Endothelial cell of umbilical vein (primary cell): ENCODE measurements at regions not wholly inside any gene's neighbourhood (a gene's known extent, or its start where the extent isn't known, plus 50 kb on each side); places are given as distances from the start of the nearest gene placed in this dataset.

ENCODE experiments used
- BruUV-seq: library from RNA; stranded (reverse); fragments of 400-500 nt; replicated peaks from 2 replicates; lab custom pipeline; 2021; lab: Mats Ljungman, UMichigan
- CTCF ChIA-PET: fragments of 300-600, 350-600 bp; sonication (Branson Sonifier 250); formaldehyde crosslinking; loops from one replicate; lab custom pipeline; 2021; ENCODE audit warnings: antibody characterized with exemption, inconsistent platforms; lab: Charles Lee
- POLR2A ChIA-PET: fragments of 300-600, 350-600 bp; sonication (Branson Sonifier 250); formaldehyde crosslinking; loops from one replicate; lab custom pipeline; 2021; ENCODE audit warnings: antibody characterized with exemption, inconsistent platforms; lab: Charles Lee
- DNase-seq: peaks from one replicate; pipeline ENCODE4 v3.0.0-alpha.2; 2011; ENCODE audit warnings: low read depth, low spot score
- FAIRE-seq: peaks from 2 replicates; lab custom pipeline; 2011; peaks lifted over from hg19 to GRCh38; lab: Jason Lieb, UNC
- H2AFZ ChIP-seq: 2 replicates; pipeline ENCODE4 v1.6.0; 2012; ENCODE audit warnings: low read depth, low read length, control low read depth, inconsistent platforms
- H3K27ac ChIP-seq: 2 replicates; pipeline ENCODE4 v1.5.1; 2011; ENCODE audit warnings: low read depth, mild to moderate bottlenecking, control low read depth, low read length, moderate library complexity; ENCODE audit not compliant: insufficient read depth
- H3K27me3 ChIP-seq, 2 experiments: 2 replicates each; pipeline versions ENCODE4 v1.6.0 to v1.6.1; 2011; ENCODE audit warnings: low read length in 2 of 2, mixed read lengths in 1 of 2; ENCODE audit not compliant: control insufficient read depth in 2 of 2, insufficient read depth in 2 of 2
- H3K36me3 ChIP-seq, 2 experiments: 2 replicates in 1 of 2; 3 replicates in 1 of 2; pipeline ENCODE4 v1.5.1; 2011; ENCODE audit warnings: low read length in 2 of 2, mild to moderate bottlenecking in 1 of 2, moderate library complexity in 1 of 2; ENCODE audit not compliant: control insufficient read depth in 2 of 2, insufficient read depth in 2 of 2; ENCODE audit errors: extremely low read depth in 1 of 2
- H3K4me1 ChIP-seq: 3 replicates; pipeline ENCODE4 v1.5.1; 2011; ENCODE audit warnings: mild to moderate bottlenecking, low read length; ENCODE audit not compliant: control insufficient read depth, insufficient read depth; ENCODE audit errors: extremely low read depth
- H3K4me2 ChIP-seq: 2 replicates; pipeline ENCODE4 v1.6.1; 2011; ENCODE audit warnings: low read length, control low read depth, mixed read lengths; ENCODE audit not compliant: insufficient read depth
- H3K4me3 ChIP-seq, 3 experiments: fragments of 200-600 bp in 1 of 3; sonication (generic), shearing (Covaris generic) in 1 of 3; replicated peaks in 1 of 3; 2 replicates each; pipeline ENCODE4 v1.5.1; 2011 to 2016; ENCODE audit warnings: control low read depth in 3 of 3, low read length in 3 of 3, mild to moderate bottlenecking in 2 of 3, inconsistent platforms in 1 of 3, low read depth in 1 of 3, moderate library complexity in 1 of 3; ENCODE audit not compliant: insufficient read depth in 1 of 3
- H3K79me2 ChIP-seq: 2 replicates; pipeline ENCODE4 v1.6.0; 2012; ENCODE audit warnings: low read length, inconsistent platforms; ENCODE audit not compliant: control insufficient read depth, insufficient read depth
- H3K9ac ChIP-seq: replicated peaks from 2 replicates; pipeline ENCODE3; 2011; ENCODE audit warnings: low read length, control low read depth; ENCODE audit not compliant: insufficient read depth; ENCODE audit errors: extremely low read depth
- H3K9me1 ChIP-seq: replicated peaks from 3 replicates; pipeline ENCODE4 v1.6.0; 2011; ENCODE audit warnings: mild to moderate bottlenecking, low read length; ENCODE audit not compliant: control insufficient read depth, insufficient read depth; ENCODE audit errors: extremely low read depth
- H3K9me3 ChIP-seq: replicated peaks from 2 replicates; pipeline ENCODE4 v1.5.1; 2012; ENCODE audit warnings: low read length, inconsistent platforms; ENCODE audit not compliant: control insufficient read depth, insufficient read depth
- H4K20me1 ChIP-seq: replicated peaks from 2 replicates; pipeline ENCODE3; 2011; ENCODE audit warnings: mild to moderate bottlenecking, low read length; ENCODE audit not compliant: control insufficient read depth, insufficient read depth; ENCODE audit errors: extremely low read depth
- EZH2 ChIP-seq: IDR thresholded peaks from 2 replicates; pipeline ENCODE4 v1.6.1; 2012; ENCODE audit warnings: borderline replicate concordance, low read depth, mild to moderate bottlenecking, moderate library complexity, low read length, inconsistent platforms; ENCODE audit not compliant: severe bottlenecking
- FOS ChIP-seq: IDR thresholded peaks from 2 replicates; pipeline ENCODE4 v1.6.1; 2011; ENCODE audit warnings: mild to moderate bottlenecking, low read length, moderate library complexity, borderline replicate concordance; ENCODE audit not compliant: insufficient read depth
- GATA2 ChIP-seq: IDR thresholded peaks from 2 replicates; pipeline ENCODE4 v1.7.0; 2011; ENCODE audit warnings: low read depth, mild to moderate bottlenecking, moderate library complexity, mixed read lengths, low read length; ENCODE audit not compliant: insufficient read length, insufficient read depth
- JUN ChIP-seq: IDR thresholded peaks from 2 replicates; pipeline ENCODE4 v1.6.1; 2011; ENCODE audit warnings: borderline replicate concordance, low read depth; ENCODE audit not compliant: insufficient read length, insufficient read depth
- MYC ChIP-seq: IDR thresholded peaks from one replicate; pipeline ENCODE4 v1.6.1; 2011; ENCODE audit warnings: mild to moderate bottlenecking, low read depth, low read length
- POLR2A ChIP-seq: IDR thresholded peaks from 2 replicates; pipeline ENCODE4 v1.6.1; 2012; ENCODE audit warnings: low read depth, mild to moderate bottlenecking, control low read depth, low read length
- POLR2AphosphoS5 ChIP-seq: IDR thresholded peaks from 2 replicates; pipeline ENCODE4 v1.6.1; 2012; ENCODE audit warnings: low read depth, mild to moderate bottlenecking, control low read depth, low read length, moderate library complexity; ENCODE audit not compliant: insufficient read depth
- dilution Hi-C: fragments of 300-500 bp; cut with MboI; formaldehyde crosslinking; loops from one replicate; pipeline ENCODE4 v1.15.0; 2019; ENCODE audit warnings: low sequenced_read_pairs; ENCODE audit not compliant: extremely low pct_ligation_motif_present
- intact Hi-C: fragments of 100-400 bp; cut with micrococcal nuclease; formaldehyde crosslinking; loops from one replicate; pipeline ENCODE4 v1.10.0; 2022
- TF ChIP-seq, protein P1 (sequence below), 2 donors: IDR thresholded peaks; 1 replicate in 1 of 2; 2 replicates in 1 of 2; pipeline ENCODE4 v1.5.1; 2011; ENCODE audit warnings: low read length in 2 of 2, mild to moderate bottlenecking in 2 of 2, moderate library complexity in 2 of 2, control low read depth in 1 of 2, inconsistent platforms in 1 of 2, low read depth in 1 of 2; ENCODE audit not compliant: insufficient read depth in 1 of 2; ENCODE audit errors: extremely low read depth in 1 of 2
- TF ChIP-seq, protein P2 (sequence below): IDR thresholded peaks from 2 replicates; pipeline ENCODE4 v1.6.1; 2011; ENCODE audit not compliant: insufficient read depth, insufficient read length

DNA sequence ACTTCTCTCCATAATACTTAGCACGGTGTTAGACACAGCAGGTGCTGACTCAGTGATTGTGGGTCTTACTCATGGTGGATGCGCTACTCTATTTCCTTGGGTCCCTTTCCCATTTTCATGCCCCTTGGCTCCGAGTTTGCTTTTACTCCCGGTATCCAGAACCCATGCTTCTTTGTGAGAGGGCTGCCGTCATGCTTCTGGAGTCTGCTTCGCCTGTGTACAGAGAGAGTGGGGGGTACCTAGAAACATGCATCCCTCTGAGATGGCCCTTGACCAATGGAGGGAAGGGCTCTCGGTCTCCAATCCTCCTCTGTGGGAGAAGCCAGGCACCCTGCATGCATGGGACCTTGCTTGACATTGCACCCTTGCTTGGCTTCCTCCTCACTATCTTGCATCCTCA is 160.4 kb downstream of the NRN1 start:
- POLR2A ChIA-PET = no interaction called here

DNA sequence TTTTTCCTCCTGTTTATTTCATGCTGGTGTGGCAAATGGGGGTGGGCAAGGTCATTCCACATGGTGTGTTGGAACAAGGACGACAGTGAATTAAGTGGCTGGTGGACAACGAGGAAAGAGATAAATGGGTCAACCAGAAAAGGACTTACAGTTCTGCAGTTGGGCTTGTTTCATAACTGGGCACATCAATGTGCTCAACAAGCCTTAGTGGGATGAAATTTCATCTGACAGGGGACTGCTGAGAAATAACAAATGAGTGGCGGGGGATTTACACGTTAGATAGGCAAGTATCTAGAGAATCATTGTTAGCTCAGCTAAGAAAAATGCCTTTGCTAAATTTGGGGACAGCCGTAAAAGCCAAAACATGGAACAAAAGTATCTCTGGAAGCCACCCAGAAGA is 163.6 kb downstream of the NRN1 start:
- H3K79me2 ChIP-seq = no peaks in the 10 kb centered on the region
- no peak overlapping the region for H2AFZ ChIP-seq
- no peak for TF ChIP-seq JUN
- TF ChIP-seq, protein P1, sequence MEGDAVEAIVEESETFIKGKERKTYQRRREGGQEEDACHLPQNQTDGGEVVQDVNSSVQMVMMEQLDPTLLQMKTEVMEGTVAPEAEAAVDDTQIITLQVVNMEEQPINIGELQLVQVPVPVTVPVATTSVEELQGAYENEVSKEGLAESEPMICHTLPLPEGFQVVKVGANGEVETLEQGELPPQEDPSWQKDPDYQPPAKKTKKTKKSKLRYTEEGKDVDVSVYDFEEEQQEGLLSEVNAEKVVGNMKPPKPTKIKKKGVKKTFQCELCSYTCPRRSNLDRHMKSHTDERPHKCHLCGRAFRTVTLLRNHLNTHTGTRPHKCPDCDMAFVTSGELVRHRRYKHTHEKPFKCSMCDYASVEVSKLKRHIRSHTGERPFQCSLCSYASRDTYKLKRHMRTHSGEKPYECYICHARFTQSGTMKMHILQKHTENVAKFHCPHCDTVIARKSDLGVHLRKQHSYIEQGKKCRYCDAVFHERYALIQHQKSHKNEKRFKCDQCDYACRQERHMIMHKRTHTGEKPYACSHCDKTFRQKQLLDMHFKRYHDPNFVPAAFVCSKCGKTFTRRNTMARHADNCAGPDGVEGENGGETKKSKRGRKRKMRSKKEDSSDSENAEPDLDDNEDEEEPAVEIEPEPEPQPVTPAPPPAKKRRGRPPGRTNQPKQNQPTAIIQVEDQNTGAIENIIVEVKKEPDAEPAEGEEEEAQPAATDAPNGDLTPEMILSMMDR (IDR thresholded peaks at IDR 0.05; ENCODE audit: extremely low read depth in 1 of 2, insufficient read depth in 1 of 2, low read depth in 1 of 2, low read length in 2 of 2) = no peak
- TF ChIP-seq GATA2 = no peak
- TF ChIP-seq POLR2AphosphoS5 = no peak
- TF ChIP-seq POLR2A = no peak
- TF ChIP-seq EZH2 = no peak
- no peak for TF ChIP-seq MYC
- TF ChIP-seq, protein P2, sequence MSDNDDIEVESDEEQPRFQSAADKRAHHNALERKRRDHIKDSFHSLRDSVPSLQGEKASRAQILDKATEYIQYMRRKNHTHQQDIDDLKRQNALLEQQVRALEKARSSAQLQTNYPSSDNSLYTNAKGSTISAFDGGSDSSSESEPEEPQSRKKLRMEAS = no peak
- TF ChIP-seq FOS = no peak
- H3K9me3 ChIP-seq = no peaks in the 10 kb centered on the region
- H3K27me3 ChIP-seq = no peaks in the 10 kb centered on the region
- H3K36me3 ChIP-seq = no peaks in the 10 kb centered on the region
- CTCF ChIA-PET = no interaction called here
- POLR2A ChIA-PET = no interaction called here
- no TSS peak for BruUV-seq
- no peak overlapping the region for H3K4me2 ChIP-seq
- DNase-seq = no peak
- dilution Hi-C loops (no loop called here), intact Hi-C loops (no loop called here)
- no peaks in the 10 kb centered on the region for H4K20me1 ChIP-seq
- no peak overlapping the region for H3K9ac ChIP-seq
- no peak overlapping the region for H3K4me3 ChIP-seq
- no peak overlapping the region for H3K27ac ChIP-seq
- H3K9me1 ChIP-seq = no peaks in the 10 kb centered on the region
- H3K4me1 ChIP-seq = no peaks in the 10 kb centered on the region
- no peak for FAIRE-seq

More for the DNA sequence above, 160.4 kb downstream of the NRN1 start:
- intact Hi-C loops = no loop called here
- CTCF ChIA-PET = no interaction called here
- Histone ChIP-seq H3K27me3 (peaks cover 2 to 4% of the 10 kb centered on the region in 2 experiments), H3K9ac (no peak overlapping the region), H3K9me3 (no peaks in the 10 kb centered on the region), H2AFZ (no peak overlapping the region), H3K79me2 (no peaks in the 10 kb centered on the region), H3K27ac (no peak overlapping the region), H4K20me1 (no peaks in the 10 kb centered on the region), H3K9me1 (no peaks in the 10 kb centered on the region), H3K4me3 (no peak overlapping the region), H3K36me3 (no peaks in the 10 kb centered on the region), H3K4me1 (no peaks in the 10 kb centered on the region), H3K4me2 (no peak overlapping the region)
- no TSS peak for BruUV-seq
- DNase-seq (no peak), FAIRE-seq (no peak)
- TF ChIP-seq MYC (no peak), FOS (no peak)
- dilution Hi-C loops = no loop called here
